Kidney (tissue), 13 donors: ENCODE measurements at regions not wholly inside any gene's neighbourhood (a gene's known extent, or its start where the extent isn't known, plus 50 kb on each side); places are given as distances from the start of the nearest gene placed in this dataset.

ENCODE experiments used
- DNase-seq, 5 donors: peaks; one replicate each; pipeline ENCODE4 v3.0.0-alpha.2; 2013 to 2020
- FAIRE-seq: peaks from 2 replicates; lab custom pipeline; 2012; peaks lifted over from hg19 to GRCh38; lab: Jason Lieb, UNC
- H3K27ac ChIP-seq, 2 donors: one replicate each; pipeline ENCODE4 v1.7.0; 2013; ENCODE audit warnings: low read depth in 2 of 2, low read length in 2 of 2, inconsistent platforms in 1 of 2
- H3K27me3 ChIP-seq: one replicate; pipeline ENCODE4 v1.7.1; 2013; ENCODE audit warnings: low read length, inconsistent platforms; ENCODE audit not compliant: control insufficient read depth, insufficient read depth
- H3K36me3 ChIP-seq, 3 donors: one replicate each; pipeline versions ENCODE4 v1.7.0 to v1.7.1; 2013; ENCODE audit warnings: low read length in 3 of 3, control low read depth in 1 of 3, inconsistent platforms in 1 of 3; ENCODE audit not compliant: insufficient read depth in 3 of 3, control insufficient read depth in 2 of 3
- H3K4me1 ChIP-seq, 3 donors: one replicate each; pipeline versions ENCODE4 v1.7.0 to v1.7.1; 2013; ENCODE audit warnings: low read length in 3 of 3, inconsistent platforms in 1 of 3, low read depth in 1 of 3; ENCODE audit not compliant: control insufficient read depth in 2 of 3, insufficient read depth in 2 of 3
- H3K4me3 ChIP-seq, 3 donors: one replicate each; pipeline versions ENCODE4 v1.7.0 to v1.8.1; 2013; ENCODE audit warnings: low read length in 3 of 3, control low read depth in 1 of 3, inconsistent platforms in 1 of 3
- H3K9ac ChIP-seq, 3 donors: one replicate each; pipeline versions ENCODE4 v1.7.0 to v1.7.1; 2013; ENCODE audit warnings: low read length in 3 of 3, control low read depth in 1 of 3, inconsistent platforms in 1 of 3
- H3K9me3 ChIP-seq, 3 donors: one replicate each; pipeline versions ENCODE4 v1.7.0 to v1.7.1; 2013; ENCODE audit warnings: low read length in 3 of 3, control low read depth in 1 of 3, inconsistent platforms in 1 of 3; ENCODE audit not compliant: control insufficient read depth in 2 of 3, insufficient read depth in 1 of 3
- CTCF ChIP-seq: IDR thresholded peaks from 3 replicates; pipeline ENCODE4 v1.5.1; 2012; ENCODE audit warnings: mild to moderate bottlenecking, moderate library complexity, borderline replicate concordance; ENCODE audit not compliant: insufficient read depth; ENCODE audit errors: extremely low read depth
- intact Hi-C: fragments of 100-400 bp; cut with DNase I; formaldehyde crosslinking; loops from one replicate; pipeline ENCODE4 v1.11.1; 2022
- donor health status: control.
- donor health status: control.
- donor health status: control.
- donor health status: control.
- donor health status: control.
- donor health status: DM: yes; HTN: yes; CAD: no.
- donor health status: Normal renal cell carcinoma (clear cell type).

DNA sequence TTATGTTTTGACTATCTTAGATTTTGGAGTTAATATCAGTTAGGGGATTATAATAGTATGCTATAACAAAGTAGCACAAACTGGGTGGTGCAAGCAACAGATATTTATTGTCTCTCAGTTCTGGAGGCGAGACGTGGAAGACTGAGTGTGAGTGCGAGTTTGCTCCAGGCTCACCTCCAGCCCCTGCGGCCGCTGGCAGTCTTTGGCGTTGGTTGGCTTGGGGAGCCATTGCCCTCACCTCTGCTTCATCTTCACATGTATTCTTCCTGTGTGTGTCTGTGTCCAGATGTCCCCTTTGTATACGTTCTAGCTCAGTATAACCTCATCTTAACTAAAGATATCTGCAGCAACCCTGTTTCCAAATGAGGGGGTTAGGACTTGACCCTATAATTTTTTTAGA, 343.9 kb upstream of the COBL start:
- no peaks in the 10 kb centered on the region for H3K27me3 ChIP-seq
- H3K9ac ChIP-seq, result no peak overlapping the region
- intact Hi-C loops, result no loop called here
- FAIRE-seq (no peak), DNase-seq (no peak)
- no peak overlapping the region for H3K4me3 ChIP-seq
- H3K4me1 ChIP-seq, result no peaks in the 10 kb centered on the region
- no peak for TF ChIP-seq CTCF
- H3K27ac ChIP-seq, result no peak overlapping the region
- no peaks in the 10 kb centered on the region for H3K36me3 ChIP-seq
- no peaks in the 10 kb centered on the region for H3K9me3 ChIP-seq

- Histone ChIP-seq H3K4me1 (no peaks in the 10 kb centered on the region), H3K27ac (no peak overlapping the region), H3K36me3 (no peaks in the 10 kb centered on the region), H3K9ac (no peak overlapping the region), H3K27me3 (no peaks in the 10 kb centered on the region), H3K9me3 (no peaks in the 10 kb centered on the region), H3K4me3 (no peak overlapping the region)
- TF ChIP-seq CTCF, result no peak
- FAIRE-seq (no peak), DNase-seq (no peak)
- intact Hi-C loops, result no loop called here
Measured at GRCh38 chr7:51658684-51659083, 342.1 kb upstream of the COBL start.

- H3K9ac ChIP-seq, result no peak overlapping the region
- intact Hi-C loops, result no loop called here
- FAIRE-seq, result no peak
- H3K27me3 ChIP-seq, result no peaks in the 10 kb centered on the region
- H3K9me3 ChIP-seq, result no peaks in the 10 kb centered on the region
- H3K36me3 ChIP-seq, result no peaks in the 10 kb centered on the region
- H3K4me1 ChIP-seq, result no peaks in the 10 kb centered on the region
- no peak overlapping the region for H3K27ac ChIP-seq
- DNase-seq, result peak in 1 of 5 donors; percentile 29
- H3K4me3 ChIP-seq, result no peak overlapping the region
- TF ChIP-seq CTCF, result no peak
Measured at GRCh38 chr7:51647931-51648351, 331.3 kb upstream of the COBL start.

DNA sequence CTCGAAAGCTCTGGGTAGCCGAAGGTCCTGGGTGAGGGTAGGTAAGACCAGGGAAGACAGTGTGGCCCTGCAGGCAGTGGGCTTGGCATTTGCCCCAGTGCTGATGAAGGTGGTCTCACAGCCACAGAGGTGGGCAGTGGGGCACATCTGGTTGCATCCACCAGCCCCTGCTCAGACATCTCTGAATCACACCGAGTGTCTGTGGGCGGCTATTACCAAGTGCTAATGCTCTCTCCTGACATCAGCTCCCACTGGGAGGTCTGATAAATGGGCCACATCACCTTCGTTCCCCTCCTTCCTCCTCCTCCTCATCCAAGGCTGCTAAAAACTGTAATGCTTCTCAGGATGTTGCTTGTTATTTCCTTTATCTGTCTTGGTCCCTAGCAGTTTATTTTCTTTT, 330.9 kb upstream of the COBL start:
- no peak for FAIRE-seq
- intact Hi-C loops, result no loop called here
- H3K4me1 ChIP-seq, result no peaks in the 10 kb centered on the region
- no peaks in the 10 kb centered on the region for H3K9me3 ChIP-seq
- H3K27ac ChIP-seq, result no peak overlapping the region
- H3K9ac ChIP-seq, result no peak overlapping the region
- no peaks in the 10 kb centered on the region for H3K36me3 ChIP-seq
- H3K27me3 ChIP-seq, result no peaks in the 10 kb centered on the region
- H3K4me3 ChIP-seq, result no peak overlapping the region
- no peak for TF ChIP-seq CTCF
- DNase-seq, result no peak
